ENCODE measurements at regions not wholly inside any gene's neighbourhood (a gene's known extent, or its start where the extent isn't known, plus 50 kb on each side); places are given as distances from the start of the nearest gene placed in this dataset.

DNA sequence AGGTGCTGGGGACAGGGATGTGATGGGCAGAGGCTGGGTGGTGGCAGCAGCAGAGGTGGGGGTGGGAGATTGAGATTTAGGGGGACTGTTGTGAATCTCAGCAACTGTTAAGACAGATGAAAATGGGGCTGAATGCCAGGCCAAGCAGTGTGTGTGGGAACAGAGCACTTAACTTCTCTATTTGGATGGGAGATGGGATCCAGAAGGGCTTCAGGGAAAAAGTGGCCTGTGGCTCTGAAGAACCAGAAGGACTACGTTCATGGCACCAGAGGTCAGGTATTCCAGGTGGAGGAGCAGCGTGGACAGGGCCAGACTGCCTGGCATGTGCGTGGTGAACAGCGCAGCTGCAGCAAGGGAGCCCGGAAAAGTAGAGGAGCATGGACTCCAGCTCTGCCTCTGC, 82.6 kb upstream of the SYT13 start:
- peaks cover 6% of the 10 kb centered on the region; the same call in 1 of the 2 replicates for H3K27me3 ChIP-seq (ENCODE audit: control insufficient read depth, insufficient read depth, low read length)
- H3K36me3 ChIP-seq (ENCODE audit: control insufficient read depth, insufficient read depth, low read length): no peaks in the 10 kb centered on the region
- no TSS peak for BruUV-seq (replicated peaks)
- intact Hi-C loops (cut with micrococcal nuclease; ENCODE audit: unreplicated experiment) (no loop called here), in situ Hi-C loops (cut with HindIII; ENCODE audit: low pct_unique_long_range_greater_than_20kb, low sequenced_read_pairs) (no loop called here)
- no peak overlapping the region for H3K4me3 ChIP-seq (ENCODE audit: low read depth in 2 of 2, low read length in 2 of 2)
- H3K9me3 ChIP-seq (ENCODE audit: control insufficient read depth, insufficient read depth, low read depth, low read length): no peaks in the 10 kb centered on the region
- H3K27ac ChIP-seq (ENCODE audit: low read length): no peak overlapping the region
- ChIA-PET CTCF (no interaction called here), POLR2A (no interaction called here)
- peaks cover 4% of the 10 kb centered on the region; the same call in 1 of the 2 replicates for H3K4me1 ChIP-seq (ENCODE audit: control insufficient read depth, insufficient read depth, low read length)
- DNase-seq (ENCODE audit: low read depth, low spot score) (no peak), ATAC-seq (no peak)
- TF ChIP-seq POLR2AphosphoS5 (IDR thresholded peaks at IDR 0.05; ENCODE audit: low read depth, low read length) (no peak), TCF7L2 (IDR thresholded peaks at IDR 0.05; ENCODE audit: low read depth, low read length) (no peak), SIN3A (IDR thresholded peaks at IDR 0.05; ENCODE audit: borderline replicate concordance, insufficient read depth, low read depth, low read length) (no peak)
- TF ChIP-seq, protein P1, sequence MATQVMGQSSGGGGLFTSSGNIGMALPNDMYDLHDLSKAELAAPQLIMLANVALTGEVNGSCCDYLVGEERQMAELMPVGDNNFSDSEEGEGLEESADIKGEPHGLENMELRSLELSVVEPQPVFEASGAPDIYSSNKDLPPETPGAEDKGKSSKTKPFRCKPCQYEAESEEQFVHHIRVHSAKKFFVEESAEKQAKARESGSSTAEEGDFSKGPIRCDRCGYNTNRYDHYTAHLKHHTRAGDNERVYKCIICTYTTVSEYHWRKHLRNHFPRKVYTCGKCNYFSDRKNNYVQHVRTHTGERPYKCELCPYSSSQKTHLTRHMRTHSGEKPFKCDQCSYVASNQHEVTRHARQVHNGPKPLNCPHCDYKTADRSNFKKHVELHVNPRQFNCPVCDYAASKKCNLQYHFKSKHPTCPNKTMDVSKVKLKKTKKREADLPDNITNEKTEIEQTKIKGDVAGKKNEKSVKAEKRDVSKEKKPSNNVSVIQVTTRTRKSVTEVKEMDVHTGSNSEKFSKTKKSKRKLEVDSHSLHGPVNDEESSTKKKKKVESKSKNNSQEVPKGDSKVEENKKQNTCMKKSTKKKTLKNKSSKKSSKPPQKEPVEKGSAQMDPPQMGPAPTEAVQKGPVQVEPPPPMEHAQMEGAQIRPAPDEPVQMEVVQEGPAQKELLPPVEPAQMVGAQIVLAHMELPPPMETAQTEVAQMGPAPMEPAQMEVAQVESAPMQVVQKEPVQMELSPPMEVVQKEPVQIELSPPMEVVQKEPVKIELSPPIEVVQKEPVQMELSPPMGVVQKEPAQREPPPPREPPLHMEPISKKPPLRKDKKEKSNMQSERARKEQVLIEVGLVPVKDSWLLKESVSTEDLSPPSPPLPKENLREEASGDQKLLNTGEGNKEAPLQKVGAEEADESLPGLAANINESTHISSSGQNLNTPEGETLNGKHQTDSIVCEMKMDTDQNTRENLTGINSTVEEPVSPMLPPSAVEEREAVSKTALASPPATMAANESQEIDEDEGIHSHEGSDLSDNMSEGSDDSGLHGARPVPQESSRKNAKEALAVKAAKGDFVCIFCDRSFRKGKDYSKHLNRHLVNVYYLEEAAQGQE (IDR thresholded peaks at IDR 0.05; ENCODE audit: insufficient read depth in 1 of 2, low read depth in 2 of 2, low read length in 1 of 2): no peak
- TF ChIP-seq, protein P2, sequence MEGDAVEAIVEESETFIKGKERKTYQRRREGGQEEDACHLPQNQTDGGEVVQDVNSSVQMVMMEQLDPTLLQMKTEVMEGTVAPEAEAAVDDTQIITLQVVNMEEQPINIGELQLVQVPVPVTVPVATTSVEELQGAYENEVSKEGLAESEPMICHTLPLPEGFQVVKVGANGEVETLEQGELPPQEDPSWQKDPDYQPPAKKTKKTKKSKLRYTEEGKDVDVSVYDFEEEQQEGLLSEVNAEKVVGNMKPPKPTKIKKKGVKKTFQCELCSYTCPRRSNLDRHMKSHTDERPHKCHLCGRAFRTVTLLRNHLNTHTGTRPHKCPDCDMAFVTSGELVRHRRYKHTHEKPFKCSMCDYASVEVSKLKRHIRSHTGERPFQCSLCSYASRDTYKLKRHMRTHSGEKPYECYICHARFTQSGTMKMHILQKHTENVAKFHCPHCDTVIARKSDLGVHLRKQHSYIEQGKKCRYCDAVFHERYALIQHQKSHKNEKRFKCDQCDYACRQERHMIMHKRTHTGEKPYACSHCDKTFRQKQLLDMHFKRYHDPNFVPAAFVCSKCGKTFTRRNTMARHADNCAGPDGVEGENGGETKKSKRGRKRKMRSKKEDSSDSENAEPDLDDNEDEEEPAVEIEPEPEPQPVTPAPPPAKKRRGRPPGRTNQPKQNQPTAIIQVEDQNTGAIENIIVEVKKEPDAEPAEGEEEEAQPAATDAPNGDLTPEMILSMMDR (IDR thresholded peaks at IDR 0.05): no peak

DNA sequence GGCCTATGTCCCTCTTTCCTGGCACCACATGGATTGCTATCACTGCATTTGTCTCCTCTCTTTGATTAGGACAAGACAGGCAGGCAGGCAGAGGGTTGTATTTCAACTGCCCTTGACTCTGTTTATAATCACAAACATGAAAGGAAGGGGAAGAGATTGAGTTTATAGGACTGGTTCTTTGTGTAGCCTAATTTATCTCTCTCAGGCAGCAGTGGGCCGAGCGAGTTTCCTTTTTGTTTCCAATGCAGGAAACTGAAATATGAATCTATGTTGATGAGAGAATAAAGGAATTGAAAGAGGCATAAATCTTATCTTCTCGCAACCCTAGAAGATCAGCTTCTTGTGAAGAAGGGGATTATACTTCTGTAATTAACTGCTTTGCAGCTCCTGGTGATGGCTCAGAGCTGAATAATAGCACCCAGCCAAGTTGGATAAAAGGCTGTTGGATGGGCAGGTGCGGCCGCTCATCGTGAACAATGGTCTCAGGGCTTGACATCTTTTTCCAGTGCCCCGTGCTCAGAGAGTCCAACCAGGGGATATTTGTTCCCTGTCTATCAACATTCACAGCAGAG, 80.6 kb upstream of the SYT13 start:
- POLR2A ChIA-PET: no interaction called here
- in situ Hi-C loops (cut with HindIII; ENCODE audit: low pct_unique_long_range_greater_than_20kb, low sequenced_read_pairs): no loop called here

More for the DNA sequence above, 80.6 kb upstream of the SYT13 start:
- Histone ChIP-seq H3K27me3 (ENCODE audit: control insufficient read depth, insufficient read depth, low read length) (peaks cover 18% of the 10 kb centered on the region; the same call in 1 of the 2 replicates), H3K4me3 (ENCODE audit: low read depth in 2 of 2, low read length in 2 of 2) (no peak overlapping the region), H3K36me3 (ENCODE audit: control insufficient read depth, insufficient read depth, low read length) (no peaks in the 10 kb centered on the region), H3K4me1 (ENCODE audit: control insufficient read depth, insufficient read depth, low read length) (peaks cover 4% of the 10 kb centered on the region; the same call in 1 of the 2 replicates), H3K9me3 (ENCODE audit: control insufficient read depth, insufficient read depth, low read depth, low read length) (no peaks in the 10 kb centered on the region), H3K27ac (ENCODE audit: low read length) (no peak overlapping the region)
- TF ChIP-seq TCF7L2 (IDR thresholded peaks at IDR 0.05; ENCODE audit: low read depth, low read length): no peak
- TF ChIP-seq, protein P2 (IDR thresholded peaks at IDR 0.05): no peak
- TF ChIP-seq, protein P1 (IDR thresholded peaks at IDR 0.05; ENCODE audit: insufficient read depth in 1 of 2, low read depth in 2 of 2, low read length in 1 of 2): no peak
- TF ChIP-seq POLR2AphosphoS5 (IDR thresholded peaks at IDR 0.05; ENCODE audit: low read depth, low read length): no peak
- no peak for TF ChIP-seq SIN3A (IDR thresholded peaks at IDR 0.05; ENCODE audit: borderline replicate concordance, insufficient read depth, low read depth, low read length)
- BruUV-seq (replicated peaks): no TSS peak
- no peak for ATAC-seq
- intact Hi-C loops (cut with micrococcal nuclease; ENCODE audit: unreplicated experiment): no loop called here
- CTCF ChIA-PET: no interaction called here
- DNase-seq (ENCODE audit: low read depth, low spot score): no peak

Data from Panc1 (cell line).